H1 (cell line): ENCODE measurements at regions not wholly inside any gene's neighbourhood (a gene's known extent, or its start where the extent isn't known, plus 50 kb on each side); places are given as distances from the start of the nearest gene placed in this dataset.

Experiments used
- CTCF ChIA-PET: fragments of 300-600 bp; sonication (Branson Sonifier 250); formaldehyde crosslinking; loops from one replicate; lab custom pipeline; 2021; ENCODE audit not compliant: partially characterized antibody; lab: Charles Lee
- POLR2A ChIA-PET: fragments of 300-600 bp; sonication (Branson Sonifier 250); formaldehyde crosslinking; loops from one replicate; lab custom pipeline; 2021; ENCODE audit warnings: inconsistent platforms; ENCODE audit not compliant: partially characterized antibody; lab: Charles Lee
- DNase-seq, 2 experiments: peaks; one replicate each; pipeline versions ENCODE4 v3.0.0 to v3.0.0-alpha.2; 2010 to 2022; ENCODE audit warnings: low spot score in 2 of 2, low read depth in 1 of 2, mixed read lengths in 1 of 2
- FAIRE-seq: peaks from 2 replicates; lab custom pipeline; 2011; peaks lifted over from hg19 to GRCh38; lab: Jason Lieb, UNC
- H2AFZ ChIP-seq: 2 replicates; pipeline ENCODE4 v1.8.1; 2012; ENCODE audit warnings: low read length, inconsistent platforms
- H2AK5ac ChIP-seq: 2 replicates; pipeline ENCODE4 v1.6.1; 2013; ENCODE audit warnings: low read depth, low read length
- H2BK120ac ChIP-seq: replicated peaks from 2 replicates; pipeline ENCODE3; 2013; ENCODE audit warnings: low read depth, low read length, inconsistent platforms
- H2BK12ac ChIP-seq: 2 replicates; pipeline ENCODE4 v1.6.1; 2013; ENCODE audit warnings: low read depth, low read length
- H2BK15ac ChIP-seq: 2 replicates; pipeline ENCODE4 v1.6.1; 2013; ENCODE audit warnings: low read length
- H2BK20ac ChIP-seq: 2 replicates; pipeline ENCODE4 v1.6.1; 2013; ENCODE audit warnings: low read length
- H2BK5ac ChIP-seq: 2 replicates; pipeline ENCODE4 v1.6.1; 2013; ENCODE audit warnings: low read depth, low read length
- H3K14ac ChIP-seq: 2 replicates; pipeline ENCODE4 v1.6.1; 2013; ENCODE audit warnings: inconsistent platforms; ENCODE audit not compliant: insufficient read length
- H3K18ac ChIP-seq: 2 replicates; pipeline ENCODE4 v1.6.1; 2013; ENCODE audit warnings: low read length; ENCODE audit errors: extremely low read depth
- H3K23ac ChIP-seq: 2 replicates; pipeline ENCODE4 v1.6.1; 2013; ENCODE audit warnings: inconsistent platforms; ENCODE audit not compliant: insufficient read length
- H3K23me2 ChIP-seq: 2 replicates; pipeline ENCODE4 v1.6.1; 2013; ENCODE audit warnings: low read depth, low read length
- H3K27ac ChIP-seq: 2 replicates; pipeline ENCODE4 v1.6.1; 2011; ENCODE audit warnings: low read depth, low read length, inconsistent platforms
- H3K27me3 ChIP-seq, 4 experiments: replicated peaks in 1 of 4; 1 replicate in 1 of 4; 2 replicates in 3 of 4; pipeline versions ENCODE4 v1.6.1 to v1.8.1; 2011 to 2013; ENCODE audit warnings: low read length in 3 of 4, mild to moderate bottlenecking in 3 of 4, inconsistent platforms in 2 of 4, mixed read lengths in 2 of 4, moderate library complexity in 1 of 4; ENCODE audit not compliant: control insufficient read depth in 3 of 4, insufficient read depth in 3 of 4; ENCODE audit errors: extremely low read depth in 1 of 4
- H3K36me3 ChIP-seq, 4 experiments: 2 replicates each; pipeline versions ENCODE4 v1.6.1 to v1.8.1; 2011 to 2013; ENCODE audit warnings: mild to moderate bottlenecking in 4 of 4, low read length in 3 of 4, moderate library complexity in 2 of 4, control low read depth in 1 of 4, inconsistent platforms in 1 of 4; ENCODE audit not compliant: insufficient read depth in 4 of 4, control insufficient read depth in 2 of 4
- H3K4ac ChIP-seq: replicated peaks from 2 replicates; pipeline ENCODE3; 2013; ENCODE audit warnings: low read length, low read depth, mixed read lengths, inconsistent platforms; ENCODE audit not compliant: insufficient read length
- H3K4me1 ChIP-seq, 4 experiments: replicated peaks in 1 of 4; 1 replicate in 1 of 4; 2 replicates in 3 of 4; pipeline versions ENCODE4 v1.6.1 to v1.8.1; 2011 to 2013; ENCODE audit warnings: low read length in 3 of 4, inconsistent platforms in 2 of 4, mixed read lengths in 1 of 4; ENCODE audit not compliant: insufficient read depth in 4 of 4, control insufficient read depth in 3 of 4
- H3K4me2 ChIP-seq, 2 experiments: 2 replicates each; pipeline versions ENCODE4 v1.6.1 to v1.8.1; 2011 to 2013; ENCODE audit warnings: low read depth in 2 of 2, low read length in 2 of 2, control low read depth in 1 of 2, inconsistent platforms in 1 of 2, mild to moderate bottlenecking in 1 of 2; ENCODE audit not compliant: insufficient read depth in 1 of 2
- H3K4me3 ChIP-seq, 4 experiments: fragments of 200-600, 300-600 bp in 1 of 4; sonication (generic), shearing (Covaris generic), sonication (Bioruptor Twin) in 1 of 4; 2 replicates each; pipeline versions ENCODE4 v1.5.1 to v1.8.1; 2011 to 2016; ENCODE audit warnings: low read length in 4 of 4, low read depth in 3 of 4, control low read depth in 2 of 4, inconsistent platforms in 2 of 4, mild to moderate bottlenecking in 2 of 4, mixed read lengths in 1 of 4, moderate library complexity in 1 of 4; ENCODE audit not compliant: insufficient read depth in 2 of 4; ENCODE audit errors: extremely low read depth in 1 of 4
- H3K56ac ChIP-seq: replicated peaks from 2 replicates; pipeline ENCODE3; 2013; ENCODE audit warnings: low read depth, mild to moderate bottlenecking, mixed read lengths, low read length, inconsistent platforms; ENCODE audit not compliant: insufficient read length
- H3K79me1 ChIP-seq: 2 replicates; pipeline ENCODE4 v1.6.1; 2013; ENCODE audit warnings: low read depth, low read length, control low read depth
- H3K79me2 ChIP-seq, 2 experiments: 2 replicates each; pipeline versions ENCODE4 v1.6.1 to v1.8.1; 2012 to 2013; ENCODE audit warnings: low read length in 2 of 2, mild to moderate bottlenecking in 2 of 2, inconsistent platforms in 1 of 2; ENCODE audit not compliant: insufficient read depth in 2 of 2, control insufficient read depth in 1 of 2
- H3K9ac ChIP-seq, 4 experiments: replicated peaks in 1 of 4; 1 replicate in 1 of 4; 2 replicates in 3 of 4; pipeline versions ENCODE4 v1.6.1 to v1.8.1; 2011 to 2013; ENCODE audit warnings: low read depth in 3 of 4, low read length in 3 of 4, control low read depth in 2 of 4, mild to moderate bottlenecking in 2 of 4, moderate library complexity in 2 of 4, inconsistent platforms in 1 of 4; ENCODE audit errors: extremely low read depth in 1 of 4
- H3K9me3 ChIP-seq, 2 experiments: 2 replicates each; pipeline versions ENCODE4 v1.6.1 to v1.8.1; 2012 to 2013; ENCODE audit warnings: mild to moderate bottlenecking in 2 of 2, moderate library complexity in 2 of 2, control low read depth in 1 of 2, inconsistent platforms in 1 of 2, low read depth in 1 of 2, low read length in 1 of 2, mixed read lengths in 1 of 2; ENCODE audit not compliant: insufficient read depth in 2 of 2
- H4K20me1 ChIP-seq, 2 experiments: replicated peaks in 1 of 2; 2 replicates each; pipeline versions ENCODE3 to v1.8.1; 2011 to 2013; ENCODE audit warnings: inconsistent platforms in 2 of 2, low read length in 2 of 2, mild to moderate bottlenecking in 1 of 2; ENCODE audit not compliant: insufficient read depth in 2 of 2, control insufficient read depth in 1 of 2
- H4K5ac ChIP-seq: 2 replicates; pipeline ENCODE4 v1.6.1; 2013; ENCODE audit warnings: low read length, low read depth, mixed read lengths, inconsistent platforms; ENCODE audit not compliant: insufficient read length
- H4K8ac ChIP-seq: 2 replicates; pipeline ENCODE4 v1.8.0; 2013; ENCODE audit warnings: mild to moderate bottlenecking, moderate library complexity, low read length, inconsistent platforms; ENCODE audit not compliant: insufficient read depth; ENCODE audit errors: extremely low read depth
- H4K91ac ChIP-seq: replicated peaks from 2 replicates; pipeline ENCODE3; 2013; ENCODE audit warnings: low read length, mixed read lengths, inconsistent platforms; ENCODE audit not compliant: insufficient read length
- ATF2 ChIP-seq: IDR thresholded peaks from 2 replicates; pipeline ENCODE4 v1.6.1; 2012; ENCODE audit warnings: low read length, inconsistent platforms
- CEBPB ChIP-seq: IDR thresholded peaks from 2 replicates; pipeline ENCODE4 v1.6.1; 2012; ENCODE audit warnings: low read depth, low read length
- CHD2 ChIP-seq: IDR thresholded peaks from 2 replicates; pipeline ENCODE4 v1.6.1; 2012; ENCODE audit warnings: low read length, improper control_type of control experiment
- CTBP2 ChIP-seq: IDR thresholded peaks from 2 replicates; pipeline ENCODE4 v1.7.0; 2011; ENCODE audit warnings: borderline replicate concordance, mild to moderate bottlenecking, moderate library complexity, mixed read lengths, low read length; ENCODE audit not compliant: insufficient read depth, insufficient read length
- EGR1 ChIP-seq: IDR thresholded peaks from 2 replicates; pipeline ENCODE4 v1.6.1; 2011; ENCODE audit warnings: low read depth, low read length, borderline replicate concordance
- GTF2F1 ChIP-seq: IDR thresholded peaks from 2 replicates; pipeline ENCODE4 v1.6.1; 2012; ENCODE audit warnings: low read depth, low read length, improper control_type of control experiment, borderline replicate concordance
- HDAC6 ChIP-seq: IDR thresholded peaks from one replicate; pipeline ENCODE4 v1.7.1; 2012; ENCODE audit warnings: low read depth, mild to moderate bottlenecking, inconsistent platforms, low read length, moderate library complexity
- RXRA ChIP-seq: IDR thresholded peaks from 2 replicates; pipeline ENCODE4 v1.6.1; 2011; ENCODE audit warnings: low read depth, mild to moderate bottlenecking, low read length, moderate library complexity; ENCODE audit not compliant: insufficient read depth
- SIN3A ChIP-seq, 2 experiments: IDR thresholded peaks in 1 of 2; conservative IDR thresholded peaks in 1 of 2; 2 replicates each; pipeline ENCODE4 v1.6.1; 2011 to 2012; ENCODE audit warnings: low read length in 2 of 2, improper control_type of control experiment in 1 of 2, low read depth in 1 of 2, mild to moderate bottlenecking in 1 of 2
- SIRT6 ChIP-seq: IDR thresholded peaks from one replicate; pipeline ENCODE4 v1.7.1; 2012; ENCODE audit warnings: low read length, inconsistent platforms
- SP1 ChIP-seq: IDR thresholded peaks from 2 replicates; pipeline ENCODE4 v1.6.1; 2011; ENCODE audit warnings: low read depth, low read length
- TBP ChIP-seq: IDR thresholded peaks from 2 replicates; pipeline ENCODE4 v1.6.1; 2011; ENCODE audit warnings: low read depth, low read length, improper control_type of control experiment
- TCF12 ChIP-seq: IDR thresholded peaks from 2 replicates; pipeline ENCODE4 v1.6.1; 2011; ENCODE audit warnings: low read depth, mild to moderate bottlenecking, low read length
- ZNF274 ChIP-seq: IDR thresholded peaks from 2 replicates; pipeline ENCODE4 v1.7.0; 2012; ENCODE audit warnings: low read length, borderline replicate concordance; ENCODE audit errors: extremely low read depth
- WGBS, 2 experiments: shearing (Covaris generic) in 1 of 2; methylation state at CpG; one replicate each; pipeline versions ENCODE4 v1.1.6 to v1.1.7; 2013 to 2015; ENCODE audit warnings: low lambda C conversion rate in 2 of 2, mixed read lengths in 2 of 2, inconsistent platforms in 1 of 2, low coverage in 1 of 2, missing lambda C conversion rate in 1 of 2; ENCODE audit not compliant: insufficient replicate concordance in 2 of 2, insufficient coverage in 1 of 2, insufficient read length in 1 of 2; ENCODE audit errors: extremely low coverage in 1 of 2, missing lambda C conversion rate in 1 of 2; 5-methylcytosine and 5-hydroxymethylcytosine counted together

GRCh38 chr10:85250304-85250703, 921.9 kb downstream of the CCSER2 start:
- H2BK20ac ChIP-seq: no peak overlapping the region
- FAIRE-seq (no peak), DNase-seq (no peak)
- H4K20me1 ChIP-seq: no peaks in the 10 kb centered on the region
- H4K8ac ChIP-seq: no peak overlapping the region
- H2AK5ac ChIP-seq: no peak overlapping the region
- H3K27ac ChIP-seq: no peak overlapping the region
- no peak overlapping the region for H2BK5ac ChIP-seq
- no peaks in the 10 kb centered on the region for H3K36me3 ChIP-seq
- H3K9ac ChIP-seq: no peak overlapping the region; a peak in 1 of 7 replicates
- H3K4me1 ChIP-seq: no peaks in the 10 kb centered on the region
- H3K4ac ChIP-seq: no peak overlapping the region
- no peaks in the 10 kb centered on the region for H3K27me3 ChIP-seq
- no peak overlapping the region for H3K23ac ChIP-seq
- H3K56ac ChIP-seq: no peak overlapping the region
- ChIA-PET CTCF (no interaction called here), POLR2A (no interaction called here)
- no peak overlapping the region for H2BK12ac ChIP-seq
- no peaks in the 10 kb centered on the region for H3K79me2 ChIP-seq
- no peak overlapping the region for H3K4me3 ChIP-seq
- H4K91ac ChIP-seq: no peak overlapping the region
- no peaks in the 10 kb centered on the region for H3K79me1 ChIP-seq
- no peak overlapping the region for H3K18ac ChIP-seq
- no peak overlapping the region for H4K5ac ChIP-seq
- no peaks in the 10 kb centered on the region for H3K23me2 ChIP-seq
- WGBS, 2 experiments: 94% methylated on average over 5 of the region's 5 CpGs; no CpG with 5 or more reads in 1 of the 2 experiments
- no peak overlapping the region for H2BK15ac ChIP-seq
- H2BK120ac ChIP-seq: no peak overlapping the region
- no peaks in the 10 kb centered on the region for H3K9me3 ChIP-seq
- no peak overlapping the region for H3K4me2 ChIP-seq
- no peak overlapping the region for H2AFZ ChIP-seq
- no peak overlapping the region for H3K14ac ChIP-seq
- TF ChIP-seq SIN3A (conservative IDR thresholded peaks at IDR 0.05 in 1 of 2, IDR thresholded peaks at IDR 0.05 in 1 of 2; ENCODE audit: low read depth in 1 of 2, low read length in 2 of 2): no peak
- no peak for TF ChIP-seq EGR1
- no peak for TF ChIP-seq TCF12
- no peak for TF ChIP-seq ZNF274
- TF ChIP-seq CEBPB: no peak
- TF ChIP-seq SP1: no peak
- no peak for TF ChIP-seq GTF2F1
- no peak for TF ChIP-seq CTBP2
- TF ChIP-seq TBP: no peak
- TF ChIP-seq SIRT6: no peak
- TF ChIP-seq RXRA: no peak
- TF ChIP-seq HDAC6: no peak
- TF ChIP-seq ATF2: no peak
- no peak for TF ChIP-seq CHD2
